DMS 273 treated with DMSO at 0.1 percent for 48 hours (cell line): ENCODE measurements at regions not wholly inside any gene's neighbourhood (a gene's known extent, or its start where the extent isn't known, plus 50 kb on each side); places are given as distances from the start of the nearest gene placed in this dataset.
"Not testable (repeated sequence)": the region's sequence is repeated elsewhere in the genome, so short reads cannot be mapped to it uniquely, and the experiment has no call there.

ENCODE experiments used
- DNase-seq: peaks from one replicate; lab custom pipeline; 2025; lab: John Stamatoyannopoulos, UW

- no peak for DNase-seq
Measured at GRCh38 chr11:90309693-90310092, 86.8 kb upstream of the CHORDC1 start.

GRCh38 chr11:90294526-90294925 is 71.7 kb upstream of the CHORDC1 start:
- no peak for DNase-seq

GRCh38 chr11:90294091-90294490 is 71.2 kb upstream of the CHORDC1 start:
- DNase-seq, result no peak

- peak; percentile 0 for DNase-seq
Measured at GRCh38 chr11:90288212-90288821, 65.5 kb upstream of the CHORDC1 start.

GRCh38 chr11:90286640-90287039 is 63.8 kb upstream of the CHORDC1 start:
- no peak for DNase-seq

GRCh38 chr11:90284171-90284570 is 61.3 kb upstream of the CHORDC1 start:
- DNase-seq, result no peak

GRCh38 chr11:90282551-90283071 is 59.8 kb upstream of the CHORDC1 start:
- DNase-seq, result not testable (repeated sequence)

- no peak for DNase-seq
Measured at GRCh38 chr11:90274362-90274761, 51.5 kb upstream of the CHORDC1 start.
